HepG2 (cell line): ENCODE measurements at regions not wholly inside any gene's neighbourhood (a gene's known extent, or its start where the extent isn't known, plus 50 kb on each side); places are given as distances from the start of the nearest gene placed in this dataset.

Experiments
- ATAC-seq: fragments of 200-7000 bp; cut with Tn5 transposase; 3 replicates; pipeline ENCODE4 v1.9.1; 2020; ENCODE audit warnings: mild to moderate bottlenecking, moderate library complexity
- BruUV-seq: library from RNA; stranded (reverse); fragments of 400-500 nt; replicated peaks from 2 replicates; lab custom pipeline; 2021; lab: Mats Ljungman, UMichigan
- CTCF ChIA-PET: fragments of 300-600 bp; formaldehyde crosslinking; extraction: SDS; loops from one replicate; lab custom pipeline; 2021; ENCODE audit warnings: low total read pairs, inconsistent platforms, low intra/inter-chr PET ratio; lab: Yijun Ruan, JAX
- POLR2A ChIA-PET: fragments of 350-600 bp; sonication (Branson Sonifier 250); formaldehyde crosslinking; loops from one replicate; lab custom pipeline; 2020; ENCODE audit warnings: antibody characterized with exemption, inconsistent platforms; lab: Yijun Ruan, JAX
- DNase-seq: peaks from one replicate; pipeline ENCODE4 v3.0.0-alpha.2; 2015; ENCODE audit warnings: low spot score
- FAIRE-seq: peaks from 3 replicates; lab custom pipeline; 2011; peaks lifted over from hg19 to GRCh38; lab: Jason Lieb, UNC
- H2AFZ ChIP-seq: one replicate; pipeline ENCODE4 v1.6.1; 2011; ENCODE audit warnings: low read length, inconsistent platforms
- H3K27ac ChIP-seq: fragments of 300-600 bp; 3 replicates; pipeline ENCODE4 v1.8.0; 2011; ENCODE audit warnings: mixed run types, mild to moderate bottlenecking, mixed read lengths, low read length, inconsistent platforms; ENCODE audit not compliant: insufficient read depth; ENCODE audit errors: extremely low read length
- H3K27me3 ChIP-seq, 2 experiments: fragments of 200-600 bp in 1 of 2; 2 replicates in 1 of 2; 3 replicates in 1 of 2; pipeline versions ENCODE4 v1.6.0 to v1.8.0; 2011; ENCODE audit warnings: low read length in 2 of 2, mild to moderate bottlenecking in 2 of 2, moderate library complexity in 2 of 2, inconsistent platforms in 1 of 2; ENCODE audit not compliant: insufficient read depth in 2 of 2, control insufficient read depth in 1 of 2
- H3K36me3 ChIP-seq, 2 experiments: fragments of 200-600 bp in 1 of 2; replicated peaks in 1 of 2; 2 replicates in 1 of 2; 3 replicates in 1 of 2; pipeline versions ENCODE4 v1.5.1 to v1.8.0; 2011; ENCODE audit warnings: low read length in 2 of 2, inconsistent platforms in 1 of 2; ENCODE audit not compliant: insufficient read depth in 2 of 2, control insufficient read depth in 1 of 2
- H3K4me1 ChIP-seq: 2 replicates; pipeline ENCODE4 v1.5.1; 2012; ENCODE audit warnings: low read length, inconsistent platforms; ENCODE audit not compliant: insufficient read depth
- H3K4me2 ChIP-seq: 2 replicates; pipeline ENCODE4 v1.6.0; 2011; ENCODE audit warnings: low read depth, low read length, inconsistent platforms
- H3K4me3 ChIP-seq, 3 experiments: fragments of 200-600 bp in 1 of 3; sonication (generic), shearing (Covaris generic) in 1 of 3; replicated peaks in 1 of 3; 2 replicates each; pipeline ENCODE4 v1.5.1; 2011 to 2016; ENCODE audit warnings: low read length in 3 of 3, inconsistent platforms in 2 of 3, low read depth in 2 of 3, mild to moderate bottlenecking in 2 of 3, control low read depth in 1 of 3, mixed read lengths in 1 of 3; ENCODE audit not compliant: insufficient read depth in 1 of 3
- H3K79me2 ChIP-seq: one replicate; pipeline ENCODE4 v1.6.1; 2011; ENCODE audit warnings: low read length, inconsistent platforms; ENCODE audit not compliant: insufficient read depth
- H3K9ac ChIP-seq: 2 replicates; pipeline ENCODE4 v1.6.0; 2011; ENCODE audit warnings: mild to moderate bottlenecking, low read depth, low read length, inconsistent platforms; ENCODE audit not compliant: insufficient read depth
- H3K9me3 ChIP-seq: 2 replicates; pipeline ENCODE4 v1.5.1; 2012; ENCODE audit warnings: mild to moderate bottlenecking, low read length
- H4K20me1 ChIP-seq: 2 replicates; pipeline ENCODE4 v1.6.0; 2011; ENCODE audit warnings: inconsistent platforms, mild to moderate bottlenecking, low read length, moderate library complexity; ENCODE audit not compliant: insufficient read depth
- FOSL1 ChIP-seq: sonication (generic); formaldehyde crosslinking; IDR thresholded peaks from 2 replicates; pipeline ENCODE4 v1.9.0; 2021; ENCODE audit warnings: missing genetic modification reagents, borderline replicate concordance
- GATA4 ChIP-seq: sonication (generic); IDR thresholded peaks from 2 replicates; pipeline ENCODE4 v1.6.1; 2016; ENCODE audit warnings: antibody characterized with exemption, low read depth, borderline replicate concordance
- IKZF4 ChIP-seq: sonication (generic); formaldehyde crosslinking; IDR thresholded peaks from 2 replicates; pipeline ENCODE4 v1.5.1; 2020; ENCODE audit warnings: borderline replicate concordance, mild to moderate bottlenecking, low read depth, missing genetic modification reagents; ENCODE audit errors: not compliant biosample characterization
- JUNB ChIP-seq: sonication (generic); formaldehyde crosslinking; IDR thresholded peaks from 2 replicates; pipeline ENCODE4 v1.8.0; 2022; ENCODE audit warnings: missing genetic modification reagents, mild to moderate bottlenecking, borderline replicate concordance
- NFE2L2 ChIP-seq: fragments of 150-350 bp; IDR thresholded peaks from 2 replicates; pipeline ENCODE4 v1.6.1; 2014; ENCODE audit warnings: low read length
- ONECUT2 ChIP-seq: sonication (generic); formaldehyde crosslinking; IDR thresholded peaks from 2 replicates; pipeline ENCODE4 v1.4.0; 2020; ENCODE audit warnings: missing genetic modification reagents
- PAXIP1 ChIP-seq: sonication (generic); formaldehyde crosslinking; conservative IDR thresholded peaks from 2 replicates; pipeline ENCODE4 v1.4.0; 2020; ENCODE audit warnings: mild to moderate bottlenecking, missing genetic modification reagents, moderate library complexity
- RBM39 ChIP-seq: fragments of 200-400 bp; formaldehyde crosslinking; IDR thresholded peaks from one replicate; pipeline ENCODE4 v1.6.1; 2018; ENCODE audit warnings: antibody characterized with exemption, mild to moderate bottlenecking, low read depth, low read length; ENCODE audit not compliant: poor library complexity, severe bottlenecking
- RFX5 ChIP-seq: IDR thresholded peaks from 2 replicates; pipeline ENCODE4 v1.6.1; 2011; ENCODE audit warnings: low read depth, low read length, improper control_type of control experiment
- SAFB2 ChIP-seq: sonication (generic); formaldehyde crosslinking; IDR thresholded peaks from 2 replicates; pipeline ENCODE4 v1.5.1; 2020; ENCODE audit warnings: missing genetic modification reagents, low read depth, mild to moderate bottlenecking, borderline replicate concordance
- SETDB1 ChIP-seq: sonication (generic); formaldehyde crosslinking; IDR thresholded peaks from 2 replicates; pipeline ENCODE4 v1.5.1; 2020; ENCODE audit warnings: missing genetic modification reagents, mild to moderate bottlenecking, borderline replicate concordance
- ZNF180 ChIP-seq: sonication (generic); formaldehyde crosslinking; IDR thresholded peaks from 2 replicates; pipeline ENCODE4 v1.4.0; 2020; ENCODE audit warnings: low read depth, missing genetic modification reagents, borderline replicate concordance
- ZNF230 ChIP-seq: sonication (generic); formaldehyde crosslinking; IDR thresholded peaks from 2 replicates; pipeline ENCODE4 v1.4.0; 2020; ENCODE audit warnings: mild to moderate bottlenecking, missing genetic modification reagents
- ZNF274 ChIP-seq: sonication (generic); formaldehyde crosslinking; IDR thresholded peaks from 2 replicates; pipeline ENCODE4 v1.5.1; 2020; ENCODE audit warnings: mild to moderate bottlenecking, missing genetic modification reagents
- WGBS: methylation state at CpG from one replicate; pipeline ENCODE4 v1.1.6; 2017; ENCODE audit warnings: low lambda C conversion rate; 5-methylcytosine and 5-hydroxymethylcytosine counted together
- in situ Hi-C: cut with HindIII; loops from 2 replicates; pipeline ENCODE4 v1.10.0; 2017; ENCODE audit warnings: low pct_unique_long_range_greater_than_20kb; ENCODE audit not compliant: extremely low pct_ligation_motif_present
- intact Hi-C: fragments of 100-400 bp; cut with micrococcal nuclease; formaldehyde crosslinking; loops from one replicate; pipeline ENCODE4 v1.10.0; 2022; ENCODE audit not compliant: unreplicated experiment
- TF ChIP-seq, protein P1 (sequence below): IDR thresholded peaks from 2 replicates; pipeline ENCODE4 v1.6.1; 2016; ENCODE audit warnings: control low read depth

- H3K27ac ChIP-seq = no peak overlapping the region
- H4K20me1 ChIP-seq = no peaks in the 10 kb centered on the region
- FAIRE-seq (no peak), DNase-seq (no peak), ATAC-seq (no peak)
- intact Hi-C loops = no loop called here
- BruUV-seq = no TSS peak
- no peak for TF ChIP-seq ZNF230 (CRISPR knock-in tag)
- TF ChIP-seq SAFB2 (CRISPR knock-in tag) = no peak
- no peak for TF ChIP-seq RBM39
- TF ChIP-seq ZNF180 (CRISPR knock-in tag) = no peak
- no peak for TF ChIP-seq NFE2L2
- TF ChIP-seq, protein P1, sequence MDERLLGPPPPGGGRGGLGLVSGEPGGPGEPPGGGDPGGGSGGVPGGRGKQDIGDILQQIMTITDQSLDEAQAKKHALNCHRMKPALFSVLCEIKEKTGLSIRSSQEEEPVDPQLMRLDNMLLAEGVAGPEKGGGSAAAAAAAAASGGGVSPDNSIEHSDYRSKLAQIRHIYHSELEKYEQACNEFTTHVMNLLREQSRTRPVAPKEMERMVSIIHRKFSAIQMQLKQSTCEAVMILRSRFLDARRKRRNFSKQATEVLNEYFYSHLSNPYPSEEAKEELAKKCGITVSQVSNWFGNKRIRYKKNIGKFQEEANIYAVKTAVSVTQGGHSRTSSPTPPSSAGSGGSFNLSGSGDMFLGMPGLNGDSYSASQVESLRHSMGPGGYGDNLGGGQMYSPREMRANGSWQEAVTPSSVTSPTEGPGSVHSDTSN (CRISPR knock-in tag) = no peak
- no peak for TF ChIP-seq JUNB (CRISPR knock-in tag)
- H3K36me3 ChIP-seq = no peaks in the 10 kb centered on the region
- in situ Hi-C loops = no loop called here
- no peak overlapping the region for H3K9ac ChIP-seq
- H3K4me1 ChIP-seq = no peaks in the 10 kb centered on the region
- no peaks in the 10 kb centered on the region for H3K79me2 ChIP-seq
- H2AFZ ChIP-seq = no peak overlapping the region
- H3K4me3 ChIP-seq = no peak overlapping the region
- H3K4me2 ChIP-seq = no peak overlapping the region
- WGBS = 22% methylated on average over 6 of the region's 6 CpGs
- H3K27me3 ChIP-seq = peaks cover 0 to 2% of the 10 kb centered on the region in 2 experiments; a peak in 2 of 5 replicates
- POLR2A ChIA-PET = no interaction called here
- no peaks in the 10 kb centered on the region for H3K9me3 ChIP-seq
- CTCF ChIA-PET = no interaction called here
Observed at GRCh38 chr15:81751816-81752545, 293.8 kb downstream of the MEX3B start.

DNA sequence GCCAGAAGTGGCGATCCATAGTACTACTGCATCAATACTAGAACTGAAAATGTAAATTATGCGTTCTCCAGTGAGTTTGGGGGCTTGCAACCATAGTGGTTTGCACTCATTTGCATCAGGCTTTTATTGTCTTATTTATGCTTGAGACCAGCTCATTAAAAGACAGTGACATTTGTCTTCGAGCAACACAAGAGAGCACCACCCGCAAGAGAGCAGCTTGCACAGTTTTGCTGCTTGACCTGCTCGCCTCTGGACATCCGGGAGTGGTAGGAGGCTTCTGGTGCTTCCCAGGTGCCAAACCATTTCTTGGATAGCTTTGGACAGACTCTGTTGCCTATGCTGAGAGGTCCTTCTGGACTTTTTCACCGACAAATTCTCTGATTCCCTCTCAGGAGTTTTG is 294.6 kb downstream of the MEX3B start:
- no peak for FAIRE-seq
- in situ Hi-C loops = no loop called here
- no peaks in the 10 kb centered on the region for H3K79me2 ChIP-seq
- POLR2A ChIA-PET = no interaction called here
- DNase-seq = no peak
- CTCF ChIA-PET = no interaction called here
- H3K4me2 ChIP-seq = no peak overlapping the region
- H3K27me3 ChIP-seq = peaks cover 0 to 2% of the 10 kb centered on the region in 2 experiments; a peak in 2 of 5 replicates
- H3K9ac ChIP-seq = no peak overlapping the region
- BruUV-seq = no TSS peak
- H3K4me3 ChIP-seq = no peak overlapping the region
- intact Hi-C loops = no loop called here
- WGBS = 4% methylated on average over 7 of the region's 7 CpGs
- H4K20me1 ChIP-seq = no peaks in the 10 kb centered on the region
- H3K36me3 ChIP-seq = no peaks in the 10 kb centered on the region
- H2AFZ ChIP-seq = no peak overlapping the region
- H3K4me1 ChIP-seq = no peaks in the 10 kb centered on the region
- H3K27ac ChIP-seq = no peak overlapping the region
- no peak for ATAC-seq
- no peaks in the 10 kb centered on the region for H3K9me3 ChIP-seq
- TF ChIP-seq ZNF274 (CRISPR knock-in tag) = no peak
- no peak for TF ChIP-seq ONECUT2 (CRISPR knock-in tag)
- no peak for TF ChIP-seq GATA4
- TF ChIP-seq IKZF4 = no peak
- no peak for TF ChIP-seq RFX5
- TF ChIP-seq SETDB1 (CRISPR knock-in tag) = no peak
- no peak for TF ChIP-seq FOSL1
- TF ChIP-seq PAXIP1 (CRISPR knock-in tag) = no peak
